HG03571 (cell line): ENCODE measurements at regions not wholly inside any gene's neighbourhood (a gene's known extent, or its start where the extent isn't known, plus 50 kb on each side); places are given as distances from the start of the nearest gene placed in this dataset.
A peak's percentile ranks its signal among the peaks of the same experiment; 100 is the strongest.
"Not testable (repeated sequence)": the region's sequence is repeated elsewhere in the genome, so short reads cannot be mapped to it uniquely, and the experiment has no call there.

Experiments
- ATAC-seq: cut with Tn5 transposase; IDR thresholded peaks from one replicate; pipeline ENCODE4 v1.9.1; 2021; ENCODE audit not compliant: unreplicated experiment

GRCh38 chr12:4158306-4158705 is 115.3 kb upstream of the CCND2 start:
- no peak for ATAC-seq

GRCh38 chr12:4157122-4157521 is 116.4 kb upstream of the CCND2 start:
- ATAC-seq: no peak

DNA sequence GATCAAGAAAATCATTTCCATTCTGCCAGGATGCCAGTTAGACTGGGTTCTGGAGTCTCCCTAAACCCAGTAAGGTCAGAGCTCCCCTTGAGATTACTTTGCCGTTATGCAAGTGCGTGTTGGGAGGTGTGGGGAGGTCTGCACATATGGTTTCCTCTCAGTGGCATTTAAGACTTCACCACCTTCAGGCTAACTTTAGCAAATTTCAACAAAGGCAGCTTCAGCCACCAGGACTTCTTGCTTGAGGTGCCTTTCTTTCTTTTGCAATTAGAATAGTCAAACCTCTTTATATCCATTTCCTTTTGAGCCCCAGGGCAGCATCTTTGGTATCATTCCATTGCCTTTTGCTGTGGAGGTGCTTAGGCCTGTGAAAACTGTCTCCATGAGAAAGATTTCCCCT is 117.2 kb upstream of the CCND2 start:
- no peak for ATAC-seq

DNA sequence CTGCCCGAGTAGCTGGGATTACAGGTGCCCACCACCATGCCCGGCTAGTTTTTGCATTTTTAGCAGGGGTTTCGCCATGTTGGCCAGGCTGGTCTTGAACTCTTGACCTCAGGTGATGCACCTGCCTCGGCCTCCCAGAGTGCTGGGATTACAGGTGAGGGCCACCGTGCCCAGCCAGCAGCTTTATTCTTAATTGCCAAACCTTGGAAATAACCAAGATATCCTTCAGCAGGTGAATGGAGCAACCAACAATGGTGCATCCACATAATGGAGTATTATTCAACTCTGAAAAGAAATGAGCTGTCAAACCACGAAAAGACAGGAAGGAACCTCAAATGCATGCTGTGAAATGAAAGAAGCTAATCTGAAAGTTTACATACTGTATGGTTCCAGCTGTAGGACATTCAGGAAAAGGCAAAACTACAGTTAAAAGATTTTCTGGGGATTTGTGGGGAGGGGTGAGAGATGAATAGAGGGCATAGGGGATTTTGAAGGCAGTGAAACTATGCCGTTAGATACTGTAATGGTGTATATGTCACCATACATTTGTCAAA is 118.8 kb upstream of the CCND2 start:
- ATAC-seq: no peak

GRCh38 chr12:4153343-4153892 is 120.1 kb upstream of the CCND2 start:
- peak; percentile 74 for ATAC-seq

- ATAC-seq: no peak
Observed at GRCh38 chr12:4152145-4152795, 121.3 kb upstream of the CCND2 start.

DNA sequence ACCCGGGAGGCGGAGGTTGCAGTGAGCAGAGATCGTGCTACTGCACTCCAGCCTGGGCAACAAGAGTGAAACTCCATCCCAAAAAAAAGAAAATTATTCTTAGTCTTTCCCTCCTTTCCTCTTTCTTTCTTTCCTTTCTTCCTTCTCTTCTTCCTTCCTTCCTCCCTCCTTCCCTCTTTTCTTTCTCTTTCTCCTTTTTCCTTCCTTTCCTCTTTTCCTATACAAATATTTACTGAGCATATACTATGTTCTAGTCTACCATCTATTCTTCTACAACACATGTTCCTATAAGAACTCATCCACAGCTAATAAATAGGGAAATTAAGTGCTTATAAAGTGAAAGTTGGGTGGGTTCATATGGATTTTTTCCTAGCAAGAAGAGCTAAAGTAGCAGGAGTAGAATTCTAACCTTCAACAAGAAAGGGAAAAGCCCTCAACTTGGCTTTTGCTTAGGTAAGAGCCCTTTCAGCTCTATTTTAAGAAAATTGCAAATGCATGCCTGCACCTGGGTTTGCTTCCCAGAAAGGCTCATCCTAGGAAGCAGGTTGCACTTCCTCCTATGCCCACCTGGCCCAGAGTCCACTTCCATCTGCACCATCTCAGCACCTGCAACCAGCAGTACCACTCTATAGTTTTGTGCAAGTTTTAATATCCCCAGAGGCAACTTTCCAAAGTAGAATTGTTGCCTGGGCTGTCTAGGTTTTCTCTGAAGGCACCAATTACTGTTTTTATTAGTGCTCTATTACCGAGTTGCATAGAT is 122.0 kb upstream of the CCND2 start:
- ATAC-seq: no peak

DNA sequence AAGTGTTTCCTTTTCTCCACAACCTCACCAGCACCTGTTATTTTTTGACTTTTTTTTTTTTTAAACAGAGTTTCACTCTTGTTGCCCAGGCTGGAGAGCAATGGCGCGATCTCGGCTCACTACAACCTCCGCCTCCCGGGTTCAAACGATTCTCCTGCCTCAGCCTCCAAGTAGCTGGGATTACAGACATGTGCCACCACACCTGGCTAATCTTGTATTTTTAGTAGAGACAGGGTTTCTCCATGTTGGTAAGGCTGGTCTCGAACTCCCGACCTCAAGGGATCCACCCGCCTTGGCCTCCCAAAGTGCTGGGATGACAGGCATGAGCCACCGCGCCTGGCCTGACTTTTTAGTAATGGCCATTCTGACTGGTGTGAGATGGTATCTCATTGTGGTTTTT is 123.2 kb upstream of the CCND2 start:
- not testable (repeated sequence) for ATAC-seq

DNA sequence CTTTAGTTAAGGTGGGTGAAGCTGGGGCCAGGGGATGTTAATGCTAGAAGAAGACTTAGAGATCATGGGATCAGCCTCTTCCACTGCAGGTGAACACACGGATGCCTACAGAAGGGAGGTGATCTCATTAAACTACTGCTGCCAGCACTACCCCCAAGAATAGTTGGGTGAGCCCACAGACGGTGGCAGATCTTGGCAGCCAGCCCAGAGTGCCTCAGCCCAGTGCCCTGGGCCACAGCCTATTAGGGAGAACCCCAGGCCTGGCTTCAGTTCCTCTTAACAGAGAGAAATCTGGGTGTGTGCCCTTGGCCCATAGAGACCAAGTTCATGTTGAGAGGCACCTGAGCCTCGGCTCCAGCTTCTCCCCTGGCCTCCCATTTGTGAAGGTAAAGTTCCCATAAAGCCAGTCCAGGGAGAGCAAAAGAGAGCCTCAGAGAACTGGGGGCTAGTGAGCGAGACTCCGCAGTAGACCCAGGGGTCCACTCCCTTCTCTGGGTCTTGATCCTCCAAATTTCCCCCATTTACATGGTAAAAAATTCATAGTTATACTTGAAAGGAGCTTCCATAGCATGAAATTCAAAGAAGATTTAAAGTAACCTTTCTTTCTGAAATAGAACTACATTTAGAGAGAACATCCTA is 125.0 kb upstream of the CCND2 start:
- peak; percentile 56 for ATAC-seq

- no peak for ATAC-seq
Observed at GRCh38 chr12:4147031-4147481, 126.5 kb upstream of the CCND2 start.

DNA sequence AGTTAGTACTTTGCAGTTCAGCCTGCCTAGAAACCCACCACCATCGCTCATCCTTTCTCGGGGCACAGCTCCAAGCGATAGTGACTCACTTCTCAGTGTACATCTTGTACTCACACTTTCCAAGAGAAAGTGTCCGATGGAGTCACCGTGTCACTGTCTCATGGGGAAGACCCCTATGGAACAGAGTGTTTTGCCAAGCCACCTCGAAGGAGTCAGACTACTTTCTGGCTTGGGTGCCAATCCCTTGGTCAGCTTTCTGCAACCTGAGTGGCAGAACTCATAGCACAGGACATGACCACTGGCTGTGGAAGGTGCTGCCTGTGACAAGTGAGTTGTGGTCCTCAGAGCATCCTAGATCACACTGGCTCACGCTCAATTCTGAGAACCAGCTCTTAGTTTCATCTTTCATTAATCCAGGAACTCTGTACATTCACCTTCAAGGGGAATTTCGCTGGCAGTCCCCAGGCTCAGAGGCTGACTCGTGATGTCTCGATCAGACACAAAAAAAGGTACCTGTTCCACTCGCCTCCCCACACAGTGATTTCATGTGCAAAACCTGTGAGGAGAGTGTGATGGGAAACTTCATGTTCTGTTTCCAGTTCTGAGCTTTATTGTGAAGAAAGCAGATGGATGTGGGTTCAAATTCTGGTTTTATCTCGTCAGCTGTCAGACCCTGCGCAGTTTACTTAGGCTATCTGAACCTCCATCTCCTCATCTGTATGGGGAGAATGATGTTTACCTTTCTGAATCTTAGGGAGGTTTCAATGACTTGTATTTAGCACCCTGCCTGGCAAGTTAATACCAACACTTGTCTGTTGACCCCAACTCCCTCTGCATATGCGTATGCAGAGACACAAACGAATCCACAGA is 127.3 kb upstream of the CCND2 start:
- no peak for ATAC-seq

GRCh38 chr12:4144676-4145075 is 128.9 kb upstream of the CCND2 start:
- no peak for ATAC-seq

DNA sequence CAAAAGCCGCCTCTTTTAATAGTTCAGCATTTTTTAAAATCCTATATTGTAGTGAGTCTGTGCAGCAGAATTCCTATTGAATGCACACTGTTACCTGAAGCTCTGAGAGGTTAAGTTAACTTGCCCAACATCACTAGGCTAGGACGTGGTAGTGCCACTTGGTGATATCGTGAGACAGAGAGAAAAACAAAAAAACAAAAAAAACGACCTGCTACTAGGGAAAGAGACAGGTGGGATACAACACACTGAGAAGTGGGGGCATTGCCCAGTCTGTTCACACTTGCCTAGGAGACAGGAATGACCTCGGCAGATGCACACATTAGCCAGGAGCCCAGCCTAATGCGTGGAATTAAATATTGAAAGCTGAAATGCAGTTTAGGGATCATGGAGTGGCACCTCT is 129.7 kb upstream of the CCND2 start:
- no peak for ATAC-seq

- ATAC-seq: no peak
Observed at GRCh38 chr12:4141348-4142270, 132.0 kb upstream of the CCND2 start.

DNA sequence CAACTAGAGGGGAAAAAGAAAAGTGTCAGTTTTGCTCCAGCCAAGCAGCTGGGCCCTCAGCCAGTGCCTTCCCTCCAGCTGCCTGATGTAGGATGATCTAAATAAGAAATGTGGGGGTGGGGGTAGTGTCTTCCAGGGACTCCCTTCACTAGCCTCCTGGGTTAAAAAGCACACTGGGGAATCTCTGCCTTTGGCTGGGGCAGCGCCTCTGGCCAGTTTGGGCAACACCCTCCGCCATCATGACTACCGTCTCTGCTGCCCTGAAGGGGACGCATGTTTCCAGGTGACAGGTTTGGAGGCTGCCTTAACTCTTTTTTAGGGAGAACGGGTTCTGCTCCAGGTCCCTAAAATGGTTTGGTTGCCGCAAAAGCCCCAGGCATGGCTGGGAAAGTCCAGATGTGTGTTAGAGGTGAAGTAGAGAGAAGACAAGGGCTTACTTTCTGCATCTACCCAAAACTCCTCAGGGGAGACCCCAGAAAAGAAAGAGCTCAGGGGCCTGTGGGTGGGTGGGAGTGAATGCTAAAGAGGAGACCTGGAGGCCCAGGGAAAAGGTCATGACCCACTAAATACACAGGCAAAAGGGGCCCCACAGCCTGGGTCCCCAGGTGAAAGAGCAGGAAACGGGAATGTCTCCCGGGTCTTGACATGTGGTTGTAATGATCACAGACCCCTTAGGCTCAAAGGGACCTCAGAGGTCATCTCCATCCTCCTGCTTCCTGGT is 132.8 kb upstream of the CCND2 start:
- no peak for ATAC-seq

DNA sequence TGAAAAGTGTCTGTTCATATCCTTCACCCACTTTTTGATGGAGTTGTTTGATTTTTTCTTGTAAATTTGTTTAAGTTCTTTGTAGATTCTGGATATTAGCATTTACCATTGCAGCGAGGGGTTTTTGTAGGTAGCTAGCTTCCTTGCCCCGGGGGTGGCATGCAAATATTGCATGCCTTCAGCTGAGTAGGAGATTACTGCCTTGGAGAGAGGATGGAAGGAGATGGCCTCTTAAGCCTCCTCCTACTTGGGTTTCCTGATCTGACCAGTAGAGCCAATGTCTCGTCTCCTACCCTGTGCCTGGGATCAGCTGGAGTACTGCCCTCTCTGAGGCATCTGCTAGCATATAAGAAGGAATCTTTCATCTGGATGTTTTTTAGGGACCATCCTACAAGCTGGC is 134.4 kb upstream of the CCND2 start:
- ATAC-seq: no peak

GRCh38 chr12:4138532-4138931 is 135.0 kb upstream of the CCND2 start:
- not testable (repeated sequence) for ATAC-seq

- no peak for ATAC-seq
Observed at GRCh38 chr12:4138051-4138450, 135.5 kb upstream of the CCND2 start.

DNA sequence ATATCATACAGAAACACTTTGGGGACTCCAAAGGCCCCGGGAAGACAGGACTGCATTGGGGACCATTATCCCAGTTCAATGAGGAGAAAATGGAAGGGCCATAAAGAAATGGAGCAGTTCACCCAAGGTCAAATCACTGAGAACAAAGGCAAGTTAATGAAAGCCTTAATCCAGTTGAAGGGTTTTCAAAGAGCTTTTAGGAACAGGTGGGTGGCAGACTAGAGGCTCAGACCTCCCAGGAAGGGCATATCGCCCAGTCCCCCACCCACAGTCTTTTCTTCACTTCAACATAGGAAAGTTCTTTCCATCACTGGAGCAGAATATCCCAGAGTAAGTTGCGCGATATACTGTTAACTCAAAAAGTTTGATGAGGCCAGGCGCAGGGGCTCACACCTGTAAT is 136.1 kb upstream of the CCND2 start:
- ATAC-seq: no peak
